Lung (tissue), 11 donors: ENCODE measurements at regions not wholly inside any gene's neighbourhood (a gene's known extent, or its start where the extent isn't known, plus 50 kb on each side); places are given as distances from the start of the nearest gene placed in this dataset.

Experiments
- ATAC-seq: fragments of 200-7000 bp; cut with Tn5 transposase; one replicate; pipeline ENCODE4 v1.9.1; 2020; ENCODE audit warnings: moderate number of reproducible peaks; ENCODE audit not compliant: insufficient read depth, low FRiP score
- DNase-seq, 3 donors: peaks; one replicate each; pipeline ENCODE4 v3.0.0-alpha.2; 2013 to 2017
- H3K27ac ChIP-seq, 2 donors: one replicate each; pipeline ENCODE4 v1.5.1; 2013; ENCODE audit warnings: mild to moderate bottlenecking in 2 of 2, moderate library complexity in 2 of 2, control low read depth in 1 of 2, inconsistent platforms in 1 of 2, low read depth in 1 of 2, low read length in 1 of 2
- H3K27me3 ChIP-seq, 3 donors: one replicate each; pipeline ENCODE4 v1.5.1; 2013; ENCODE audit warnings: low read length in 2 of 3; ENCODE audit not compliant: control insufficient read depth in 3 of 3, insufficient read depth in 3 of 3
- H3K36me3 ChIP-seq, 4 donors: one replicate each; pipeline ENCODE4 v1.5.1; 2013; ENCODE audit warnings: low read length in 4 of 4, mild to moderate bottlenecking in 1 of 4, moderate library complexity in 1 of 4; ENCODE audit not compliant: control insufficient read depth in 4 of 4, insufficient read depth in 4 of 4
- H3K4me1 ChIP-seq, 5 donors: one replicate each; pipeline ENCODE4 v1.5.1; 2013; ENCODE audit warnings: low read length in 5 of 5, mild to moderate bottlenecking in 2 of 5, moderate library complexity in 1 of 5; ENCODE audit not compliant: control insufficient read depth in 5 of 5, insufficient read depth in 5 of 5
- H3K4me3 ChIP-seq: one replicate; pipeline ENCODE4 v1.5.1; 2013; ENCODE audit warnings: mild to moderate bottlenecking, control low read depth, moderate library complexity
- H3K9ac ChIP-seq, 2 donors: one replicate each; pipeline ENCODE4 v1.5.1; 2013; ENCODE audit warnings: low read length in 2 of 2, control low read depth in 1 of 2; ENCODE audit not compliant: insufficient read depth in 1 of 2
- H3K9me3 ChIP-seq, 4 donors: one replicate each; pipeline ENCODE4 v1.5.1; 2013; ENCODE audit warnings: low read length in 3 of 4, mild to moderate bottlenecking in 1 of 4, moderate library complexity in 1 of 4; ENCODE audit not compliant: control insufficient read depth in 4 of 4, insufficient read depth in 3 of 4
- WGBS, 2 donors: extraction: QIAGEN DNeasy Blood & Tissue Kit; methylation state at CpG; one replicate each; pipeline ENCODE4 v1.1.7; 2013; 5-methylcytosine and 5-hydroxymethylcytosine counted together
- TF ChIP-seq, protein P1 (sequence below): IDR thresholded peaks from 2 replicates; pipeline ENCODE4 v1.5.1; 2012; ENCODE audit warnings: mild to moderate bottlenecking; ENCODE audit errors: control extremely low read depth, extremely low read depth
- donor health status: control.
- donor health status: control.
- donor health status: Bipolar disorder and iron deficiency.
- donor health status: healthy.
- donor health status: DM: yes; HTN: yes; CAD: no.

DNA sequence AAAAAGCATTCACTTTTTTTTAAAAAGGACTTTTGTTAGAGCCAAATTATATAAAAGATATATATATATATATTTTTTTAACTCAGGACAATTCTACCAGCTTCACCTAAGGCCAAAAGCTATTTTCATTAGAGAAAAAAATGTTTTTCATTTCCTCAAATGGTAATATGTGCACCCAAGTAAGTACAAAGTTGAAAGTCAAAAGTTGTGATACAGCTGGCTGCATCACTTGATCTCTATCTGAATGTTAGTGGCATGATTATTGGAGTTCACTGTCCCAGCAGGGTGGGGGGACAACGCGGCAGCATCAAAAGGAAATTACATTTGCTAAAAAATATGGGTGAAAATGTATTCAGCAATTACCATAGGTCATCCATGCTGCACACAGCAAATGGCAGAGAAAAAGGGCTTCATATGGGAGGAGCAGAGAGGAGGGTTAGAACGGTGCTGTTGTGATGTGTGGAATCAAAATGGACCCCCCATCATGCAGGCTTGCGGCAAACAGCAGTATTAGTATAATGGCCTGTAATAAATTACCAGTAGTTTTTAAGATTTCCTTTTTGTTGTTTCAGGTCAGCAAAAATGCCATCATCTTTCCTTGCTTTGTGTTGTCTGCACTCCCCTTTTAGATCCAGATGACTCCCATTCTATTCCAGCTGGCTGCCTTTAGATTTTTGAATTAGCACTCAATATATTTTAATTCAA is 253.7 kb downstream of the MAT2B start:
- no peaks in the 10 kb centered on the region for H3K36me3 ChIP-seq
- H3K4me3 ChIP-seq, result no peak overlapping the region
- WGBS, 2 donors, result 66 to 88% methylated on average over 4 of the region's 4 CpGs
- H3K27ac ChIP-seq, result no peak overlapping the region
- H3K9me3 ChIP-seq, result no peaks in the 10 kb centered on the region
- H3K9ac ChIP-seq, result no peak overlapping the region
- peaks cover 0 to 3% (median 0%) of the 10 kb centered on the region in 5 donors for H3K4me1 ChIP-seq
- DNase-seq (no peak), ATAC-seq (no peak)
- TF ChIP-seq, protein P1, sequence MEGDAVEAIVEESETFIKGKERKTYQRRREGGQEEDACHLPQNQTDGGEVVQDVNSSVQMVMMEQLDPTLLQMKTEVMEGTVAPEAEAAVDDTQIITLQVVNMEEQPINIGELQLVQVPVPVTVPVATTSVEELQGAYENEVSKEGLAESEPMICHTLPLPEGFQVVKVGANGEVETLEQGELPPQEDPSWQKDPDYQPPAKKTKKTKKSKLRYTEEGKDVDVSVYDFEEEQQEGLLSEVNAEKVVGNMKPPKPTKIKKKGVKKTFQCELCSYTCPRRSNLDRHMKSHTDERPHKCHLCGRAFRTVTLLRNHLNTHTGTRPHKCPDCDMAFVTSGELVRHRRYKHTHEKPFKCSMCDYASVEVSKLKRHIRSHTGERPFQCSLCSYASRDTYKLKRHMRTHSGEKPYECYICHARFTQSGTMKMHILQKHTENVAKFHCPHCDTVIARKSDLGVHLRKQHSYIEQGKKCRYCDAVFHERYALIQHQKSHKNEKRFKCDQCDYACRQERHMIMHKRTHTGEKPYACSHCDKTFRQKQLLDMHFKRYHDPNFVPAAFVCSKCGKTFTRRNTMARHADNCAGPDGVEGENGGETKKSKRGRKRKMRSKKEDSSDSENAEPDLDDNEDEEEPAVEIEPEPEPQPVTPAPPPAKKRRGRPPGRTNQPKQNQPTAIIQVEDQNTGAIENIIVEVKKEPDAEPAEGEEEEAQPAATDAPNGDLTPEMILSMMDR, result no peak
- no peaks in the 10 kb centered on the region for H3K27me3 ChIP-seq

DNA sequence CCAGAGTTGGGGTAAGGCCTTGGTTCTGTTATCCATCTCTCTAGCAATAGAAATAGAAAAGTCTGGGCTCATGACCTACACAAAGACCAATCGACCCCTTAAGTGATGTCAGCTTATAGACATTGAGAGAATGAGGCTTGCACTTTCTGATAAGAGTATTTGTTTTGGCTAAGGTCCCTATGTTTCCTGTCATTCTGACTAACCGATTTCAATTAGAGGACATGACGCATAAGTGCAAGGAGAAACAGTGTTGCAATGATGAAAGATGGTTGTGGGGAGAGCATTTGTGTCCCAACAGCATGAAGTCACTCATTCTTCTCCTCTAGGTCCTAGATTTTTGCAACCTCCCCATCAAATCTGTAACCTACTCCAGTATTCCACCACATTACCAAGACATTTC is 255.1 kb downstream of the MAT2B start:
- ATAC-seq, result peak; percentile 80
- WGBS, 2 donors, result 24 to 41% methylated on average over 3 of the region's 3 CpGs
- Histone ChIP-seq H3K4me3 (no peak overlapping the region), H3K9ac (no peak overlapping the region), H3K9me3 (no peaks in the 10 kb centered on the region), H3K27ac (no peak overlapping the region), H3K36me3 (no peaks in the 10 kb centered on the region), H3K27me3 (no peaks in the 10 kb centered on the region), H3K4me1 (peaks cover 0 to 3% (median 0%) of the 10 kb centered on the region in 5 donors)
- no peak for DNase-seq
- TF ChIP-seq, protein P1, result no peak

DNA sequence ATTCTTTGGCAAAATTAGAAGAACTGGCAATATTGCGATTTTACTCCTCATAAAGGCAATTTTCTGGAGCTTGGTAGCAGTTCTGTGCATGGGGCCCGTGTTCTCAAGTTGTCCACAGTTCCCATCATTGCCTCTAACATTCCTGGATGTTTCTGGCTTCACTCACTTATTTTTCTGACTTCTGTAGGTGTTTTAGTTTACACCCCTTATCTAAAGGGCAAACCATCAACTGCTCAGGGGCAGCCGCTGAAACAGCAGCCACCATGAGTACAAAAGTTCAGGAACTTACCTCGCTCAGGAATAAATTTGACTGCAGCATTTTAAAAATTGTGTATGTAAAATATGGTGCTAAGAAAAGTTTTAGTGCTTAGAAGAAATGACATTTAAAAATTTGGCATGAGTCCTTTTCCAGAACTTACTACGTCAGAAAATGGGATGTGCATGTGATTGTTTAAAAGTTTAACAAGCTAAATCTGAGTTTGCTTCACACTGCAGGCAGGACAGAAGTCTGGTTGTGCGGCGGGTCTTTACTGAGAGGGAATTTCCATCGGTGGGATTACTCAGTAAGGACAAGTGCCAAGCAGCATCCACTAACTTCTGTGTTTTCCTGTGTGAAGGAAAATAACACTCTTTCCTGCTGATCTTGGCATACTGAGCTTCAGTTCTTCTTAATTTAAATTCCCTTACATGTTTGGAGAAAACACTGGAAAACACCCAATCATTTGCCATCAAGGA is 261.7 kb downstream of the MAT2B start:
- WGBS, 2 donors, result 70 to 79% methylated on average over 8 of the region's 8 CpGs
- no peak for ATAC-seq
- H3K27ac ChIP-seq, result no peak overlapping the region
- no peak overlapping the region for H3K4me3 ChIP-seq
- TF ChIP-seq, protein P1, result no peak
- H3K36me3 ChIP-seq, result no peaks in the 10 kb centered on the region
- no peak for DNase-seq
- no peaks in the 10 kb centered on the region for H3K4me1 ChIP-seq
- peaks cover 0 to 2% (median 0%) of the 10 kb centered on the region in 4 donors for H3K9me3 ChIP-seq
- no peaks in the 10 kb centered on the region for H3K27me3 ChIP-seq
- no peak overlapping the region for H3K9ac ChIP-seq
